OCI-LY1 (cell line): ENCODE measurements at regions not wholly inside any gene's neighbourhood (a gene's known extent, or its start where the extent isn't known, plus 50 kb on each side); places are given as distances from the start of the nearest gene placed in this dataset.

Experiments used
- CTCF ChIP-seq: fragments of 200-600 bp; sonication (generic), shearing (Covaris generic); IDR thresholded peaks from 2 replicates; pipeline ENCODE4 v1.5.1; 2017; ENCODE audit warnings: mild to moderate bottlenecking, antibody characterized with exemption, low read length, moderate library complexity, mixed read lengths
- EZH2 ChIP-seq: fragments of 200-600 bp; sonication (generic), shearing (Covaris generic); IDR thresholded peaks from 2 replicates; pipeline ENCODE4 v1.8.0; 2017; ENCODE audit warnings: borderline replicate concordance, mixed run types, mild to moderate bottlenecking, antibody characterized with exemption, low read length, moderate library complexity, mixed read lengths

- no peak for TF ChIP-seq CTCF
- TF ChIP-seq EZH2 = no peak
Measured at GRCh38 chr5:74111764-74112163, 485.8 kb downstream of the ARHGEF28 start.
